ENCODE measurements at regions not wholly inside any gene's neighbourhood (a gene's known extent, or its start where the extent isn't known, plus 50 kb on each side); places are given as distances from the start of the nearest gene placed in this dataset.

- Histone ChIP-seq H3K36me3 (ENCODE audit: control insufficient read depth, insufficient read depth, low read length) (no peaks in the 10 kb centered on the region), H3K9ac (ENCODE audit: insufficient read depth in 1 of 2, low read depth in 2 of 2, low read length in 2 of 2) (no peak overlapping the region), H4K20me1 (replicated peaks; ENCODE audit: control insufficient read depth, insufficient read depth, low read length) (no peaks in the 10 kb centered on the region), H3K9me3 (replicated peaks; ENCODE audit: control insufficient read depth, insufficient read depth, low read depth, low read length) (no peaks in the 10 kb centered on the region), H3K4me1 (replicated peaks in 1 of 2; ENCODE audit: control insufficient read depth in 2 of 2, insufficient read depth in 2 of 2, low read length in 2 of 2) (no peaks in the 10 kb centered on the region), H2AFZ (ENCODE audit: low read depth, low read length) (no peak overlapping the region), H3K9me1 (ENCODE audit: control insufficient read depth, insufficient read depth, low read length) (no peaks in the 10 kb centered on the region), H3K27ac (ENCODE audit: extremely low read depth, low read depth, low read length) (no peak overlapping the region), H3K4me2 (ENCODE audit: insufficient read depth, low read length) (no peak overlapping the region), H3K79me2 (ENCODE audit: control insufficient read depth, insufficient read depth, low read length) (no peaks in the 10 kb centered on the region), H3K27me3 (ENCODE audit: control insufficient read depth in 2 of 2, insufficient read depth in 2 of 2, low read length in 2 of 2) (no peaks in the 10 kb centered on the region), H3K4me3 (no peak overlapping the region)
- ATAC-seq (no peak), FAIRE-seq (no peak), DNase-seq (ENCODE audit: extremely low read depth in 1 of 4, low spot score in 3 of 4) (no peak)
- CTCF ChIA-PET (ENCODE audit: low intra/inter-chr PET ratio): no interaction called here
- no peak for TF ChIP-seq MEF2D (tag; conservative IDR thresholded peaks at IDR 0.05; ENCODE audit: low read depth)
- no peak for TF ChIP-seq ZNF639 (CRISPR knock-in tag; conservative IDR thresholded peaks at IDR 0.05 in 1 of 2, IDR thresholded peaks at IDR 0.05 in 1 of 2)
- no peak for TF ChIP-seq PKNOX1 (IDR thresholded peaks at IDR 0.05)
- no CpG with 5 or more reads among the region's 2 CpGs for WGBS (ENCODE audit: insufficient coverage, low coverage, missing lambda C conversion rate)
- in situ Hi-C loops (cut with MboI): no loop called here
- intact Hi-C loops (cut with micrococcal nuclease): no loop called here
- POLR2A ChIA-PET: no interaction called here
- BruUV-seq (replicated peaks): no TSS peak
These were observed 396.1 kb upstream of the MPDZ start for GRCh38 chr9:13675638-13676000.

Measured in K562 (cell line).